ENCODE measurements at regions not wholly inside any gene's neighbourhood (a gene's known extent, or its start where the extent isn't known, plus 50 kb on each side); places are given as distances from the start of the nearest gene placed in this dataset.

- H2BK120ac ChIP-seq (replicated peaks; ENCODE audit: low read depth, low read length), result no peak overlapping the region
- no peaks in the 10 kb centered on the region for H3K79me2 ChIP-seq (ENCODE audit: control insufficient read depth in 1 of 2, insufficient read depth in 2 of 2, low read length in 2 of 2)
- ChIA-PET POLR2A (ENCODE audit: partially characterized antibody) (no interaction called here), CTCF (ENCODE audit: partially characterized antibody) (no interaction called here)
- no peak overlapping the region for H3K4me3 ChIP-seq (ENCODE audit: extremely low read depth in 1 of 4, insufficient read depth in 2 of 4, low read depth in 3 of 4, low read length in 4 of 4)
- no peak overlapping the region for H2BK12ac ChIP-seq (ENCODE audit: low read depth, low read length)
- 80% methylated on average over 3 of the region's 3 CpGs; no CpG with 5 or more reads in 1 of the 2 experiments for WGBS, 2 experiments (ENCODE audit: extremely low coverage in 1 of 2, insufficient coverage in 1 of 2, insufficient read length in 1 of 2, insufficient replicate concordance in 2 of 2, low coverage in 1 of 2, low lambda C conversion rate in 2 of 2, missing lambda C conversion rate in 1 of 2)
- H3K18ac ChIP-seq (ENCODE audit: extremely low read depth, low read length), result no peak overlapping the region
- no peak overlapping the region for H3K14ac ChIP-seq (ENCODE audit: insufficient read length)
- H3K56ac ChIP-seq (replicated peaks; ENCODE audit: insufficient read length, low read depth, low read length), result no peak overlapping the region
- no peak overlapping the region for H2BK5ac ChIP-seq (ENCODE audit: low read depth, low read length)
- H4K8ac ChIP-seq (ENCODE audit: extremely low read depth, insufficient read depth, low read length), result no peak overlapping the region
- no peak overlapping the region for H3K23ac ChIP-seq (ENCODE audit: insufficient read length)
- no peak overlapping the region for H2AFZ ChIP-seq (ENCODE audit: low read length)
- no peak overlapping the region for H4K91ac ChIP-seq (replicated peaks; ENCODE audit: insufficient read length, low read length)
- H4K20me1 ChIP-seq (replicated peaks in 1 of 2; ENCODE audit: control insufficient read depth in 1 of 2, insufficient read depth in 2 of 2, low read length in 2 of 2), result no peaks in the 10 kb centered on the region
- no peak overlapping the region for H2BK15ac ChIP-seq (ENCODE audit: low read length)
- no peak overlapping the region for H4K5ac ChIP-seq (ENCODE audit: insufficient read length, low read depth, low read length)
- H3K4ac ChIP-seq (replicated peaks; ENCODE audit: insufficient read length, low read depth, low read length), result no peak overlapping the region
- no peak overlapping the region for H2BK20ac ChIP-seq (ENCODE audit: low read length)
- H3K4me1 ChIP-seq (replicated peaks in 1 of 4; ENCODE audit: control insufficient read depth in 3 of 4, insufficient read depth in 4 of 4, low read length in 3 of 4), result peaks cover 0 to 5% (median 0%) of the 10 kb centered on the region in 4 experiments; a peak in 2 of 7 replicates
- no peaks in the 10 kb centered on the region for H3K27me3 ChIP-seq (replicated peaks in 1 of 4; ENCODE audit: control insufficient read depth in 3 of 4, extremely low read depth in 1 of 4, insufficient read depth in 3 of 4, low read length in 3 of 4)
- H3K9ac ChIP-seq (replicated peaks in 1 of 4; ENCODE audit: extremely low read depth in 1 of 4, low read depth in 3 of 4, low read length in 3 of 4), result no peak overlapping the region
- H3K9me3 ChIP-seq (ENCODE audit: insufficient read depth in 2 of 2, low read depth in 1 of 2, low read length in 1 of 2), result peaks cover 4 to 5% of the 10 kb centered on the region in 2 experiments; a peak in 3 of 4 replicates
- FAIRE-seq (no peak), DNase-seq (ENCODE audit: low read depth in 1 of 2, low spot score in 2 of 2) (no peak)
- H2AK5ac ChIP-seq (ENCODE audit: low read depth, low read length), result no peak overlapping the region
- H3K79me1 ChIP-seq (ENCODE audit: low read depth, low read length), result no peaks in the 10 kb centered on the region
- no peak overlapping the region for H3K27ac ChIP-seq (ENCODE audit: low read depth, low read length)
- 0 out of 8 replicates have a peak, but pooled peaks cover 0 to 6% (median 1%) of the 10 kb centered on the region in 4 experiments for H3K36me3 ChIP-seq (ENCODE audit: control insufficient read depth in 2 of 4, insufficient read depth in 4 of 4, low read length in 3 of 4)
- H3K4me2 ChIP-seq (ENCODE audit: insufficient read depth in 1 of 2, low read depth in 2 of 2, low read length in 2 of 2), result no peak overlapping the region
- TF ChIP-seq ATF2 (IDR thresholded peaks at IDR 0.05; ENCODE audit: low read length), result no peak
- TF ChIP-seq SUZ12 (IDR thresholded peaks at IDR 0.05; ENCODE audit: low read length), result no peak
- no peak for TF ChIP-seq KDM5A (IDR thresholded peaks at IDR 0.05; ENCODE audit: low read length)
- TF ChIP-seq EGR1 (IDR thresholded peaks at IDR 0.05; ENCODE audit: borderline replicate concordance, low read depth, low read length), result no peak
- TF ChIP-seq JUND (IDR thresholded peaks at IDR 0.05; ENCODE audit: low read length), result no peak
- no peak for TF ChIP-seq PHF8 (conservative IDR thresholded peaks at IDR 0.05; ENCODE audit: low read depth, low read length)
- TF ChIP-seq GTF2F1 (IDR thresholded peaks at IDR 0.05; ENCODE audit: borderline replicate concordance, low read depth, low read length), result no peak
- TF ChIP-seq POU5F1 (IDR thresholded peaks at IDR 0.05; ENCODE audit: low read depth, low read length), result no peak
- H3K23me2 ChIP-seq (ENCODE audit: low read depth, low read length), result no peaks in the 10 kb centered on the region
Measured at GRCh38 chr6:109265530-109265929, 116.7 kb downstream of the CD164 start.
